Activated CD8-positive, alpha-beta memory T cell treated with anti-CD3 and anti-CD28 coated beads for 48 hours (primary cell): ENCODE measurements at regions not wholly inside any gene's neighbourhood (a gene's known extent, or its start where the extent isn't known, plus 50 kb on each side); places are given as distances from the start of the nearest gene placed in this dataset.

Experiments used
- DNase-seq, 3 experiments: peaks; one replicate each; pipeline ENCODE4 v3.0.0-alpha.2; 2020; ENCODE audit warnings: low read depth in 2 of 3, low spot score in 2 of 3

- DNase-seq, result no peak
These were observed 609.4 kb downstream of the OLFM4 start for GRCh38 chr13:53638040-53638439.

- no peak for DNase-seq
These were observed 613.7 kb downstream of the OLFM4 start for GRCh38 chr13:53642306-53642705.

GRCh38 chr13:53648673-53649072, 620.1 kb downstream of the OLFM4 start:
- no peak for DNase-seq

GRCh38 chr13:53672005-53672404, 643.4 kb downstream of the OLFM4 start:
- no peak for DNase-seq

GRCh38 chr13:53683146-53683545, 654.5 kb downstream of the OLFM4 start:
- DNase-seq, result no peak

- DNase-seq, result no peak
These were observed 655.0 kb downstream of the OLFM4 start for GRCh38 chr13:53683608-53684007.

- no peak for DNase-seq
These were observed 662.8 kb downstream of the OLFM4 start for GRCh38 chr13:53691417-53691816.

- DNase-seq, result no peak
These were observed 666.4 kb downstream of the OLFM4 start for GRCh38 chr13:53694814-53695532.

- no peak for DNase-seq
These were observed 674.9 kb downstream of the OLFM4 start for GRCh38 chr13:53703371-53704080.

GRCh38 chr13:53719281-53719680, 690.7 kb downstream of the OLFM4 start:
- DNase-seq, result no peak

- DNase-seq, result no peak
These were observed 704.1 kb downstream of the OLFM4 start for GRCh38 chr13:53732664-53733063.

- no peak for DNase-seq
These were observed 715.3 kb downstream of the OLFM4 start for GRCh38 chr13:53743906-53744305.

- no peak for DNase-seq
These were observed 719.2 kb downstream of the OLFM4 start for GRCh38 chr13:53747825-53748224.

GRCh38 chr13:53749306-53749705, 720.7 kb downstream of the OLFM4 start:
- DNase-seq, result no peak

GRCh38 chr13:53759016-53759415, 730.4 kb downstream of the OLFM4 start:
- DNase-seq, result no peak

- DNase-seq, result no peak
These were observed 747.2 kb downstream of the OLFM4 start for GRCh38 chr13:53775807-53776206.

GRCh38 chr13:53778937-53779336, 750.3 kb downstream of the OLFM4 start:
- DNase-seq, result no peak

- no peak for DNase-seq
These were observed 753.3 kb downstream of the OLFM4 start for GRCh38 chr13:53781941-53782340.

GRCh38 chr13:53782488-53782961, 753.9 kb downstream of the OLFM4 start:
- DNase-seq, result no peak

- DNase-seq, result no peak
These were observed 754.9 kb downstream of the OLFM4 start for GRCh38 chr13:53783471-53783870.

GRCh38 chr13:53788286-53788685, 759.7 kb downstream of the OLFM4 start:
- no peak for DNase-seq

- no peak for DNase-seq
These were observed 771.4 kb downstream of the OLFM4 start for GRCh38 chr13:53800011-53800410.
